Testis (tissue), 2 donors: ENCODE measurements at regions not wholly inside any gene's neighbourhood (a gene's known extent, or its start where the extent isn't known, plus 50 kb on each side); places are given as distances from the start of the nearest gene placed in this dataset.

Source experiments
- CTCF ChIP-seq, 3 experiments: fragments of 450-650 bp in 2 of 3; fragments of 200-600 bp in 1 of 3; sonication (generic) in 1 of 3; IDR thresholded peaks; one replicate each; pipeline ENCODE4 v1.5.1; 2016 to 2019; ENCODE audit warnings: antibody characterized with exemption in 3 of 3, mild to moderate bottlenecking in 2 of 3, moderate library complexity in 1 of 3
- POLR2A ChIP-seq: fragments of 450-650 bp; IDR thresholded peaks from one replicate; pipeline ENCODE4 v1.6.1; 2017; ENCODE audit warnings: antibody characterized with exemption, mild to moderate bottlenecking, moderate library complexity

GRCh38 chr3:29083676-29084075, 197.2 kb upstream of the RBMS3 start:
- no peak for TF ChIP-seq CTCF (IDR thresholded peaks at IDR 0.05)
- no peak for TF ChIP-seq POLR2A
